ENCODE measurements at regions not wholly inside any gene's neighbourhood (a gene's known extent, or its start where the extent isn't known, plus 50 kb on each side); places are given as distances from the start of the nearest gene placed in this dataset.

GRCh38 chr2:22990246-22990645 is 394.7 kb upstream of the KLHL29 start:
- Histone ChIP-seq H3K36me3 (ENCODE audit: control insufficient read depth in 5 of 5, insufficient read depth in 5 of 5, low read length in 5 of 5) (no peaks in the 10 kb centered on the region), H3K4me1 (ENCODE audit: control insufficient read depth in 5 of 5, insufficient read depth in 5 of 5, low read length in 5 of 5) (no peaks in the 10 kb centered on the region), H3K9me3 (ENCODE audit: control insufficient read depth in 5 of 5, low read length in 5 of 5) (no peaks in the 10 kb centered on the region), H3K9ac (ENCODE audit: low read length in 5 of 5) (no peak overlapping the region), H3K4me3 (ENCODE audit: low read depth in 1 of 5, low read length in 5 of 5) (no peak overlapping the region), H3K27ac (ENCODE audit: low read depth, low read length) (no peak overlapping the region), H3K27me3 (ENCODE audit: control insufficient read depth in 5 of 5, insufficient read depth in 4 of 5, low read length in 5 of 5) (no peaks in the 10 kb centered on the region)

DNA sequence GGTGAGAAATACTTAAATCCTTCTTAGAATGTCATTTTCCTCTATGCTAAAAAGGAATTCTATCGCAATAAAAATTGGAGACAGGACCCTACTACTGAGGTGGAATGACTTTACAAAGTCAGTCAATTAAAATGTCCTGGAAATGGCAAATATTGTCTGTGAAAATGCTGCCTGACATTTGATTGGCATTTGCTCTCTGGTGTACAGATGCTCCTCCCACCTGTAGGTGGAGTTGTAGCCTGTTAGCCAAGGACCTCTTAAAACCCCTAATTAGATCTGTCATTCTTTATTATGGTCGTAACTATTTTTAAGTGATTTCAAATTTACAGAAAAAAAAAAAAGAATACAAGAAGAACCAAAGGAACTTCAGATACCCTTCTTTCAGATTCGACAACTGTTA is 393.1 kb upstream of the KLHL29 start:
- Histone ChIP-seq H3K27me3 (ENCODE audit: control insufficient read depth in 5 of 5, insufficient read depth in 4 of 5, low read length in 5 of 5) (no peaks in the 10 kb centered on the region), H3K4me3 (ENCODE audit: low read depth in 1 of 5, low read length in 5 of 5) (no peak overlapping the region)

DNA sequence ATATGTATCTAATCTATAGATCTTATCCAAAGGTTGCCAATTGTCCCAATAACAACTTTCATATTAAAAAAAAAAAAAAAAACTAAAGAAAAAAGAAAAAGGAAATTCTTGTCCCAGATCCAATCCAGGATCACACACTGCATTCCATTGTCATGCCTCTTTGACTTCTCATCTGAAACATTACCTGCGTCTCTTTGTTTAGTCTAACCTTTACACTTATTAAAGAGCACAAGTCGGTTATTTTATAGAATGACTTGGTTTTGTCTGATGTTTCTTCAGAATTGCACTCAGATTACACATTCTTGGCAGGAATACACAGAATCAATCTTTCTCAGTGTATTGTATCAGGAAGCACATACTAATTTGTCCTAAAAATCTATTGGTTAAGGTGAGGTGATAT is 392.5 kb upstream of the KLHL29 start:
- no peaks in the 10 kb centered on the region for H3K4me1 ChIP-seq (ENCODE audit: control insufficient read depth in 5 of 5, insufficient read depth in 5 of 5, low read length in 5 of 5)
- H3K9me3 ChIP-seq (ENCODE audit: control insufficient read depth in 5 of 5, low read length in 5 of 5) = no peaks in the 10 kb centered on the region
- H3K4me3 ChIP-seq (ENCODE audit: low read depth in 1 of 5, low read length in 5 of 5) = no peak overlapping the region
- no peak overlapping the region for H3K9ac ChIP-seq (ENCODE audit: low read length in 5 of 5)
- no peaks in the 10 kb centered on the region for H3K36me3 ChIP-seq (ENCODE audit: control insufficient read depth in 5 of 5, insufficient read depth in 5 of 5, low read length in 5 of 5)
- H3K27me3 ChIP-seq (ENCODE audit: control insufficient read depth in 5 of 5, insufficient read depth in 4 of 5, low read length in 5 of 5) = no peaks in the 10 kb centered on the region
- no peak overlapping the region for H3K27ac ChIP-seq (ENCODE audit: low read depth, low read length)

More for the DNA sequence above, 393.1 kb upstream of the KLHL29 start:
- Histone ChIP-seq H3K4me1 (ENCODE audit: control insufficient read depth in 5 of 5, insufficient read depth in 5 of 5, low read length in 5 of 5) (no peaks in the 10 kb centered on the region), H3K9me3 (ENCODE audit: control insufficient read depth in 5 of 5, low read length in 5 of 5) (no peaks in the 10 kb centered on the region), H3K27ac (ENCODE audit: low read depth, low read length) (no peak overlapping the region), H3K36me3 (ENCODE audit: control insufficient read depth in 5 of 5, insufficient read depth in 5 of 5, low read length in 5 of 5) (no peaks in the 10 kb centered on the region), H3K9ac (ENCODE audit: low read length in 5 of 5) (no peak overlapping the region)

GRCh38 chr2:22993250-22993649 is 391.7 kb upstream of the KLHL29 start:
- Histone ChIP-seq H3K36me3 (ENCODE audit: control insufficient read depth in 5 of 5, insufficient read depth in 5 of 5, low read length in 5 of 5) (no peaks in the 10 kb centered on the region), H3K9me3 (ENCODE audit: control insufficient read depth in 5 of 5, low read length in 5 of 5) (no peaks in the 10 kb centered on the region), H3K9ac (ENCODE audit: low read length in 5 of 5) (no peak overlapping the region), H3K27me3 (ENCODE audit: control insufficient read depth in 5 of 5, insufficient read depth in 4 of 5, low read length in 5 of 5) (no peaks in the 10 kb centered on the region), H3K4me3 (ENCODE audit: low read depth in 1 of 5, low read length in 5 of 5) (no peak overlapping the region), H3K27ac (ENCODE audit: low read depth, low read length) (no peak overlapping the region), H3K4me1 (ENCODE audit: control insufficient read depth in 5 of 5, insufficient read depth in 5 of 5, low read length in 5 of 5) (no peaks in the 10 kb centered on the region)

- no peaks in the 10 kb centered on the region for H3K27me3 ChIP-seq (ENCODE audit: control insufficient read depth in 5 of 5, insufficient read depth in 4 of 5, low read length in 5 of 5)
- no peaks in the 10 kb centered on the region for H3K4me1 ChIP-seq (ENCODE audit: control insufficient read depth in 5 of 5, insufficient read depth in 5 of 5, low read length in 5 of 5)
- H3K9ac ChIP-seq (ENCODE audit: low read length in 5 of 5) = no peak overlapping the region
- no peaks in the 10 kb centered on the region for H3K9me3 ChIP-seq (ENCODE audit: control insufficient read depth in 5 of 5, low read length in 5 of 5)
- no peak overlapping the region for H3K4me3 ChIP-seq (ENCODE audit: low read depth in 1 of 5, low read length in 5 of 5)
- H3K36me3 ChIP-seq (ENCODE audit: control insufficient read depth in 5 of 5, insufficient read depth in 5 of 5, low read length in 5 of 5) = no peaks in the 10 kb centered on the region
- no peak overlapping the region for H3K27ac ChIP-seq (ENCODE audit: low read depth, low read length)
Measured at GRCh38 chr2:22995576-22995975, 389.4 kb upstream of the KLHL29 start.

DNA sequence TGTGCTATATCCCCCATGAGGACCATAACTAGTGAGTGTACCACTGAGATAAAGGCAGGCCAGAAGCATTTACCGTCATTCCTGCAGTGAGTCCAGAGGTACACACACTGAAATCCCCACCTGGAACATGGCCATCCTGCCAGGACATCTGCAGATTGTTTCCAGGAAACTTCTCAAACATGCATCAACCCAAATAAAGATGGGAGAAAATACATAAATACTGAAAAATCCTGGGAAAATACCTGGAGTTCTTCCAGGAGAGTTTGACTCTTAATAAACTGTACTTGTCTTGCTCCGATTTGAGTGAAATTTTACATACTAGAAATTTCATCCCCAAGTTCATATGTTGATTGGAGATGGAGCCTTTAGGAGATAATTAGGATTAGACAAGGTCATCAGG is 388.1 kb upstream of the KLHL29 start:
- no peak overlapping the region for H3K27ac ChIP-seq (ENCODE audit: low read depth, low read length)
- H3K27me3 ChIP-seq (ENCODE audit: control insufficient read depth in 5 of 5, insufficient read depth in 4 of 5, low read length in 5 of 5) = no peaks in the 10 kb centered on the region
- no peak overlapping the region for H3K9ac ChIP-seq (ENCODE audit: low read length in 5 of 5)
- no peak overlapping the region for H3K4me3 ChIP-seq (ENCODE audit: low read depth in 1 of 5, low read length in 5 of 5)
- H3K4me1 ChIP-seq (ENCODE audit: control insufficient read depth in 5 of 5, insufficient read depth in 5 of 5, low read length in 5 of 5) = no peaks in the 10 kb centered on the region
- H3K36me3 ChIP-seq (ENCODE audit: control insufficient read depth in 5 of 5, insufficient read depth in 5 of 5, low read length in 5 of 5) = no peaks in the 10 kb centered on the region
- H3K9me3 ChIP-seq (ENCODE audit: control insufficient read depth in 5 of 5, low read length in 5 of 5) = no peaks in the 10 kb centered on the region

DNA sequence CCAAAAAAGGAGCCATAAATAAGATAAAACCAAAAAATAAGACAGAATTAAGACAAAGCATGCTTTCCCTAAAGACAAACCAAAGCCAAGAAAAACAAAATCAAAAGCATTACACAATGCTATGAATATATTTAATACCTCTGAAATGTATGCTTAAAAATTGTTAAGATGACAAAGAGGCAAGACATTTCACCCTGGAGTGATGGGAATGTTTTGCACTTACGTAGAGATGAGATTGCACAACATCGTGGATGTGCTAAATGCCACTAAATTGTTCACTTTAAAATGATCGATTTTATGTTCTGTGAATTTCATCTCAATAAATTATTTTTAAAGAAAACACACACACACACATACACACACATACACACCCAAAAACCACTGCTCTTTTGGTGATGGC is 386.6 kb upstream of the KLHL29 start:
- no peaks in the 10 kb centered on the region for H3K27me3 ChIP-seq (ENCODE audit: control insufficient read depth in 5 of 5, insufficient read depth in 4 of 5, low read length in 5 of 5)
- no peak overlapping the region for H3K4me3 ChIP-seq (ENCODE audit: low read depth in 1 of 5, low read length in 5 of 5)
- H3K9me3 ChIP-seq (ENCODE audit: control insufficient read depth in 5 of 5, low read length in 5 of 5) = no peaks in the 10 kb centered on the region
- no peaks in the 10 kb centered on the region for H3K4me1 ChIP-seq (ENCODE audit: control insufficient read depth in 5 of 5, insufficient read depth in 5 of 5, low read length in 5 of 5)
- H3K9ac ChIP-seq (ENCODE audit: low read length in 5 of 5) = no peak overlapping the region
- H3K36me3 ChIP-seq (ENCODE audit: control insufficient read depth in 5 of 5, insufficient read depth in 5 of 5, low read length in 5 of 5) = no peaks in the 10 kb centered on the region
- H3K27ac ChIP-seq (ENCODE audit: low read depth, low read length) = no peak overlapping the region

- Histone ChIP-seq H3K9me3 (ENCODE audit: control insufficient read depth in 5 of 5, low read length in 5 of 5) (no peaks in the 10 kb centered on the region), H3K9ac (ENCODE audit: low read length in 5 of 5) (no peak overlapping the region), H3K27me3 (ENCODE audit: control insufficient read depth in 5 of 5, insufficient read depth in 4 of 5, low read length in 5 of 5) (no peaks in the 10 kb centered on the region), H3K4me3 (ENCODE audit: low read depth in 1 of 5, low read length in 5 of 5) (no peak overlapping the region), H3K27ac (ENCODE audit: low read depth, low read length) (no peak overlapping the region), H3K4me1 (ENCODE audit: control insufficient read depth in 5 of 5, insufficient read depth in 5 of 5, low read length in 5 of 5) (no peaks in the 10 kb centered on the region), H3K36me3 (ENCODE audit: control insufficient read depth in 5 of 5, insufficient read depth in 5 of 5, low read length in 5 of 5) (no peaks in the 10 kb centered on the region)
Measured at GRCh38 chr2:22999951-23000350, 385.0 kb upstream of the KLHL29 start.

DNA sequence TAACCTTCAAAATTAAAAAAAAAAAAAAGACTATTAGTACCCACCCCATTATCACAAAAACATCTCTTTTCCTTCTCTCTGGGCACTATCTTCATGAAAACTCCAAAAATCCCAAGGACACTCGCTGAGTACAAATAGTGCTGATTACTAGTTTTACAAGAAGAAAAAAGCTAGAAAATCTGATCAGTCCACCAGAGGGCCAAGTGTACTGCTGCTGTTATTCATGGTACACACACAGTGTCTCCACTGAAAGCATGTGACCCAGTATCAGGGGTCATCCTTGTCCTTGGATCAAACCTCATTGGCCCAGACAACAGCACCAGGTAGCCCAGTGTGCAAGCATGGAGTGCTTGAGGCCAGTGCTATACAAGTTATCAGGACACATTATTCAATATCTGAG is 382.7 kb upstream of the KLHL29 start:
- no peaks in the 10 kb centered on the region for H3K36me3 ChIP-seq (ENCODE audit: control insufficient read depth in 5 of 5, insufficient read depth in 5 of 5, low read length in 5 of 5)
- no peaks in the 10 kb centered on the region for H3K9me3 ChIP-seq (ENCODE audit: control insufficient read depth in 5 of 5, low read length in 5 of 5)

DNA sequence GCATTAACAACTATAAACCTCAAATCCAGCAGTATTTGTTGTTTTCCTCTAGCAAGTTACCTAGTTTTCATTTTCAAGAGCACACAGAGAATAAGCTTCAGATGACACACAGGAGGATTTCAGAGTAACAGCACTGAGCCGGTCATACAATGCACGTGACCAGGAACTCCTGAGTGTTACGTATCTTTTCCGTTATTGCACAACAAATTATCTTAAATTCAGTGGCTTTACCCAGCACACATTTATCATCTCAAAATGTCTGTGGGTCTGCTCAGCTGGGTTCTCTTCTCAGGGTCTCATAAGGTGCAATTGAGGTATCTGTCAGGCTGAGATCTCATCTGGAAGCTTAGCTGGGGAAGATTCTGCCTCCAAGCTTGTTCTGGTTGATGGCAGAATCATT is 379.5 kb upstream of the KLHL29 start:
- H3K36me3 ChIP-seq (ENCODE audit: control insufficient read depth in 5 of 5, insufficient read depth in 5 of 5, low read length in 5 of 5) = no peaks in the 10 kb centered on the region

More for the DNA sequence above, 382.7 kb upstream of the KLHL29 start:
- Histone ChIP-seq H3K4me3 (ENCODE audit: low read depth in 1 of 5, low read length in 5 of 5) (no peak overlapping the region), H3K27ac (ENCODE audit: low read depth, low read length) (no peak overlapping the region), H3K9ac (ENCODE audit: low read length in 5 of 5) (no peak overlapping the region), H3K27me3 (ENCODE audit: control insufficient read depth in 5 of 5, insufficient read depth in 4 of 5, low read length in 5 of 5) (no peaks in the 10 kb centered on the region), H3K4me1 (ENCODE audit: control insufficient read depth in 5 of 5, insufficient read depth in 5 of 5, low read length in 5 of 5) (no peaks in the 10 kb centered on the region)

DNA sequence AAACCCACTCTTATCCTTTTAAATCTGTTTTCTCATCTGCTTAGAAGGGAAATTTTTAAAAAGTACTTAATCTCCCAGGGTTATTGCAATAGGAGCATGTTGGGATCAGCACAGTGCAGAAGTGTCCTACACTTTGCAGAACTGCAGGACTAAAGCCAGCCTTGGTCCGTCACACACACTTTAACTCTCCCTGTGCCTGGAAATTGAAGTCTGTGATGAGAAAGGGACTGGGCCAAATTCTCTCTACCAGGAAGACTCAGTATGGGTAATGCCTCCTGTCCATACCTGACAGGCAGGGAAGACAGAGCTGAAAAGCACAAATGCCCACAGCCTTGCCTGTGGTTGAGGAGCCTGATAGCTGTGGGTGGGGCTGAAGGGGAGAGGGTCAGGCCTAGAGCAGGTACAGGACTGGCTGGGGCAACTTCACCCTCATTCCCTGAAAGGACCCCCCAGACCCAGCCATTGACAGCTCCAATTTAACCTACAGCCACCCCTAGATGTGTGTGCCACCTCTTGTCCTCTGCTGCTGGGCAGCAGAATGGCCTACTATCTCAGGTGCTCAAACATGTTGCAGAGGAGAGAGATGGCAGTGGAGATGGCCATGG is 377.2 kb upstream of the KLHL29 start:
- Histone ChIP-seq H3K4me1 (ENCODE audit: control insufficient read depth in 5 of 5, insufficient read depth in 5 of 5, low read length in 5 of 5) (peaks cover 0 to 9% (median 0%) of the 10 kb centered on the region in 5 donors), H3K27ac (ENCODE audit: low read depth, low read length) (no peak overlapping the region), H3K4me3 (ENCODE audit: low read depth in 1 of 5, low read length in 5 of 5) (no peak overlapping the region), H3K27me3 (ENCODE audit: control insufficient read depth in 5 of 5, insufficient read depth in 4 of 5, low read length in 5 of 5) (no peaks in the 10 kb centered on the region), H3K9me3 (ENCODE audit: control insufficient read depth in 5 of 5, low read length in 5 of 5) (no peaks in the 10 kb centered on the region), H3K9ac (ENCODE audit: low read length in 5 of 5) (no peak overlapping the region), H3K36me3 (ENCODE audit: control insufficient read depth in 5 of 5, insufficient read depth in 5 of 5, low read length in 5 of 5) (no peaks in the 10 kb centered on the region)

More for the DNA sequence above, 379.5 kb upstream of the KLHL29 start:
- H3K9ac ChIP-seq (ENCODE audit: low read length in 5 of 5) = no peak overlapping the region
- peaks cover 0 to 9% (median 0%) of the 10 kb centered on the region in 5 donors for H3K4me1 ChIP-seq (ENCODE audit: control insufficient read depth in 5 of 5, insufficient read depth in 5 of 5, low read length in 5 of 5)
- no peak overlapping the region for H3K27ac ChIP-seq (ENCODE audit: low read depth, low read length)
- no peaks in the 10 kb centered on the region for H3K9me3 ChIP-seq (ENCODE audit: control insufficient read depth in 5 of 5, low read length in 5 of 5)
- H3K4me3 ChIP-seq (ENCODE audit: low read depth in 1 of 5, low read length in 5 of 5) = no peak overlapping the region
- H3K27me3 ChIP-seq (ENCODE audit: control insufficient read depth in 5 of 5, insufficient read depth in 4 of 5, low read length in 5 of 5) = no peaks in the 10 kb centered on the region
